Neuron (in vitro differentiated cells): ENCODE measurements at regions not wholly inside any gene's neighbourhood (a gene's known extent, or its start where the extent isn't known, plus 50 kb on each side); places are given as distances from the start of the nearest gene placed in this dataset.
A peak's percentile ranks its signal among the peaks of the same experiment; 100 is the strongest.

Experiments
- H2AFZ ChIP-seq: one replicate; pipeline ENCODE4 v1.6.1; 2013; ENCODE audit warnings: low read depth, mild to moderate bottlenecking, inconsistent platforms, low read length, moderate library complexity
- H3K27me3 ChIP-seq: one replicate; pipeline ENCODE4 v1.6.1; 2013; ENCODE audit warnings: low read length; ENCODE audit not compliant: insufficient read depth
- H3K36me3 ChIP-seq: one replicate; pipeline ENCODE4 v1.6.1; 2013; ENCODE audit warnings: low read length; ENCODE audit not compliant: insufficient read depth
- H3K4me1 ChIP-seq: one replicate; pipeline ENCODE4 v1.6.1; 2013; ENCODE audit warnings: low read length; ENCODE audit not compliant: insufficient read depth
- H3K4me3 ChIP-seq: 2 replicates; pipeline ENCODE4 v1.5.1; 2013; ENCODE audit warnings: mild to moderate bottlenecking, low read length, moderate library complexity
- H3K9me3 ChIP-seq: one replicate; pipeline ENCODE4 v1.6.1; 2013; ENCODE audit warnings: low read length

- no peaks in the 10 kb centered on the region for H3K4me1 ChIP-seq
These were observed 78.0 kb upstream of the MBNL1 start for GRCh38 chr3:152190636-152191183.

GRCh38 chr3:152192050-152192449 is 76.7 kb upstream of the MBNL1 start:
- Histone ChIP-seq H3K36me3 (no peaks in the 10 kb centered on the region), H2AFZ (no peak overlapping the region), H3K4me1 (no peaks in the 10 kb centered on the region), H3K9me3 (no peaks in the 10 kb centered on the region), H3K27me3 (no peaks in the 10 kb centered on the region), H3K4me3 (no peak overlapping the region)

More at GRCh38 chr3:152190636-152191183, 78.0 kb upstream of the MBNL1 start:
- Histone ChIP-seq H2AFZ (no peak overlapping the region), H3K27me3 (no peaks in the 10 kb centered on the region), H3K36me3 (no peaks in the 10 kb centered on the region), H3K9me3 (no peaks in the 10 kb centered on the region), H3K4me3 (no peak overlapping the region)

- Histone ChIP-seq H3K9me3 (no peaks in the 10 kb centered on the region), H2AFZ (no peak overlapping the region), H3K4me3 (no peak overlapping the region), H3K27me3 (no peaks in the 10 kb centered on the region), H3K36me3 (no peaks in the 10 kb centered on the region), H3K4me1 (no peaks in the 10 kb centered on the region)
These were observed 75.6 kb upstream of the MBNL1 start for GRCh38 chr3:152192936-152193672.

GRCh38 chr3:152193673-152194267 is 75.0 kb upstream of the MBNL1 start:
- Histone ChIP-seq H2AFZ (no peak overlapping the region), H3K27me3 (no peaks in the 10 kb centered on the region), H3K4me1 (no peaks in the 10 kb centered on the region), H3K9me3 (no peaks in the 10 kb centered on the region), H3K36me3 (no peaks in the 10 kb centered on the region), H3K4me3 (no peak overlapping the region)

GRCh38 chr3:152195206-152195605 is 73.5 kb upstream of the MBNL1 start:
- H3K36me3 ChIP-seq = no peaks in the 10 kb centered on the region
- H3K27me3 ChIP-seq = no peaks in the 10 kb centered on the region
- no peak overlapping the region for H3K4me3 ChIP-seq
- H2AFZ ChIP-seq = no peak overlapping the region
- no peaks in the 10 kb centered on the region for H3K4me1 ChIP-seq
- H3K9me3 ChIP-seq = no peaks in the 10 kb centered on the region

GRCh38 chr3:152196782-152197181 is 71.9 kb upstream of the MBNL1 start:
- Histone ChIP-seq H3K27me3 (no peaks in the 10 kb centered on the region), H3K4me1 (no peaks in the 10 kb centered on the region), H3K9me3 (no peaks in the 10 kb centered on the region), H3K36me3 (no peaks in the 10 kb centered on the region), H2AFZ (no peak overlapping the region), H3K4me3 (no peak overlapping the region)

- no peaks in the 10 kb centered on the region for H3K27me3 ChIP-seq
- no peaks in the 10 kb centered on the region for H3K36me3 ChIP-seq
- no peaks in the 10 kb centered on the region for H3K4me1 ChIP-seq
- no peaks in the 10 kb centered on the region for H3K9me3 ChIP-seq
- no peak overlapping the region for H3K4me3 ChIP-seq
- no peak overlapping the region for H2AFZ ChIP-seq
These were observed 71.3 kb upstream of the MBNL1 start for GRCh38 chr3:152197451-152197850.

- Histone ChIP-seq H2AFZ (no peak overlapping the region), H3K36me3 (no peaks in the 10 kb centered on the region), H3K4me1 (no peaks in the 10 kb centered on the region), H3K9me3 (no peaks in the 10 kb centered on the region), H3K4me3 (no peak overlapping the region), H3K27me3 (no peaks in the 10 kb centered on the region)
These were observed 70.8 kb upstream of the MBNL1 start for GRCh38 chr3:152197937-152198336.

GRCh38 chr3:152198665-152199064 is 70.1 kb upstream of the MBNL1 start:
- Histone ChIP-seq H3K4me1 (no peaks in the 10 kb centered on the region), H3K4me3 (no peak overlapping the region), H3K27me3 (no peaks in the 10 kb centered on the region), H3K36me3 (no peaks in the 10 kb centered on the region), H3K9me3 (no peaks in the 10 kb centered on the region), H2AFZ (no peak overlapping the region)

- H3K4me1 ChIP-seq = no peaks in the 10 kb centered on the region
- no peak overlapping the region for H3K4me3 ChIP-seq
- H2AFZ ChIP-seq = no peak overlapping the region
- no peaks in the 10 kb centered on the region for H3K27me3 ChIP-seq
- no peaks in the 10 kb centered on the region for H3K9me3 ChIP-seq
- H3K36me3 ChIP-seq = no peaks in the 10 kb centered on the region
These were observed 69.5 kb upstream of the MBNL1 start for GRCh38 chr3:152199102-152199840.

- H3K27me3 ChIP-seq = no peaks in the 10 kb centered on the region
- H3K4me1 ChIP-seq = no peaks in the 10 kb centered on the region
- H3K4me3 ChIP-seq = no peak overlapping the region
- no peaks in the 10 kb centered on the region for H3K9me3 ChIP-seq
- peak overlapping the region; percentile 60 for H2AFZ ChIP-seq
- H3K36me3 ChIP-seq = no peaks in the 10 kb centered on the region
These were observed 68.0 kb upstream of the MBNL1 start for GRCh38 chr3:152200476-152201420.

GRCh38 chr3:152202976-152203626 is 65.6 kb upstream of the MBNL1 start:
- H3K9me3 ChIP-seq = no peaks in the 10 kb centered on the region
- no peak overlapping the region for H2AFZ ChIP-seq
- H3K4me3 ChIP-seq = no peak overlapping the region

More at GRCh38 chr3:152202976-152203626, 65.6 kb upstream of the MBNL1 start:
- no peaks in the 10 kb centered on the region for H3K4me1 ChIP-seq
- H3K36me3 ChIP-seq = no peaks in the 10 kb centered on the region
- no peaks in the 10 kb centered on the region for H3K27me3 ChIP-seq
